Natural killer cell (primary cell): ENCODE measurements at regions not wholly inside any gene's neighbourhood (a gene's known extent, or its start where the extent isn't known, plus 50 kb on each side); places are given as distances from the start of the nearest gene placed in this dataset.
"Not testable (repeated sequence)": the region's sequence is repeated elsewhere in the genome, so short reads cannot be mapped to it uniquely, and the experiment has no call there.

ENCODE experiments used
- ATAC-seq, 3 donors: fragments of 150-1000 bp in 2 of 3; fragments of 200-7000 bp in 1 of 3; cut with Tn5 transposase; 1 replicate in 1 of 3; 2 replicates in 2 of 3; pipeline ENCODE4 v1.10.0; 2021; ENCODE audit warnings: mild to moderate bottlenecking in 2 of 3, moderate library complexity in 2 of 3
- DNase-seq, 2 donors: peaks; one replicate each; pipeline versions ENCODE4 v3.0.0 to v3.0.0-alpha.2; 2013 to 2021; ENCODE audit warnings: mixed read lengths in 1 of 2
- H3K27ac ChIP-seq: one replicate; pipeline ENCODE4 v1.5.1; 2013; ENCODE audit warnings: mild to moderate bottlenecking, low read length
- H3K27me3 ChIP-seq: one replicate; pipeline ENCODE4 v1.6.1; 2013; ENCODE audit warnings: low read length; ENCODE audit not compliant: control insufficient read depth, insufficient read depth
- H3K36me3 ChIP-seq: one replicate; pipeline ENCODE4 v1.6.1; 2013; ENCODE audit warnings: low read length; ENCODE audit not compliant: control insufficient read depth, insufficient read depth
- H3K4me1 ChIP-seq: one replicate; pipeline ENCODE4 v1.6.1; 2013; ENCODE audit warnings: low read length; ENCODE audit not compliant: control insufficient read depth, insufficient read depth
- H3K4me3 ChIP-seq: one replicate; pipeline ENCODE4 v1.5.1; 2013; ENCODE audit warnings: low read length
- H3K9me3 ChIP-seq: one replicate; pipeline ENCODE4 v1.6.1; 2013; ENCODE audit warnings: low read length; ENCODE audit not compliant: control insufficient read depth, insufficient read depth
- H3K27ac Mint-ChIP-seq, 2 donors: one replicate each; pipeline ENCODE4 v1.8.0; 2022; ENCODE audit warnings: mild to moderate bottlenecking in 2 of 2, mixed read lengths in 2 of 2, moderate library complexity in 1 of 2
- H3K27me3 Mint-ChIP-seq, 2 donors: one replicate each; pipeline ENCODE4 v1.8.0; 2022; ENCODE audit warnings: low read depth in 2 of 2, mixed read lengths in 2 of 2
- H3K36me3 Mint-ChIP-seq: one replicate; pipeline ENCODE4 v1.8.0; 2022; ENCODE audit warnings: mixed read lengths
- H3K4me1 Mint-ChIP-seq, 2 donors: one replicate each; pipeline ENCODE4 v1.8.0; 2022; ENCODE audit warnings: mixed read lengths in 2 of 2
- H3K4me3 Mint-ChIP-seq: one replicate; pipeline ENCODE4 v1.8.0; 2022; ENCODE audit warnings: mild to moderate bottlenecking, moderate library complexity, mixed read lengths
- H3K9me3 Mint-ChIP-seq, 2 donors: one replicate each; pipeline ENCODE4 v1.8.0; 2022; ENCODE audit warnings: mixed read lengths in 2 of 2
- WGBS: methylation state at CpG from one replicate; pipeline ENCODE4 v1.1.7; 2013; ENCODE audit warnings: missing lambda C conversion rate; ENCODE audit not compliant: insufficient coverage; 5-methylcytosine and 5-hydroxymethylcytosine counted together
- intact Hi-C: fragments of 100-400 bp; cut with micrococcal nuclease; formaldehyde crosslinking; loops from one replicate; pipeline ENCODE4 v1.14.2; 2022
- TF ChIP-seq, protein P1 (sequence below): fragments of 200-600 bp; IDR thresholded peaks from one replicate; pipeline ENCODE4 v1.8.0; 2022; ENCODE audit warnings: antibody characterized with exemption

DNA sequence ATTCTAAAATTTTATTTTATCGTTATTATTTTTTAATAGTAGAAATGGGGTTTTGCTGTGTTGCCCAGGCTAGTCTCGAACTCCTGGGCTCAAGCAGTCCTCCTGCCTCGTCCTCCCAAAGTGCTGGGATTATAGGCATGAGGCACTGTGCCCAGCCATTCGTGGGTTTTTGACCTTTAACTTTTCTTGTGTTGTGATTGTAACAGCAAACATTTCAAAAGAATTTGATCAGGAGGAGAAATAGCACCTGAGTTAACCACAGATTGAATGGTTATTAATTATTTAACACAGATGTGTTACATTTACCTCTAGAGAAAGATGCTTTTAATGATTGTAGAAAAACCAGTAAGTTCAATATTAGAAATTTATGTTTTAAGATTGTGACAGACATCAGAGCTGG is 132.0 kb downstream of the HAUS1 start:
- H3K36me3 ChIP-seq: no peaks in the 10 kb centered on the region
- H3K4me1 Mint-ChIP-seq: peaks cover 12 to 24% of the 10 kb centered on the region in 2 donors
- TF ChIP-seq, protein P1, sequence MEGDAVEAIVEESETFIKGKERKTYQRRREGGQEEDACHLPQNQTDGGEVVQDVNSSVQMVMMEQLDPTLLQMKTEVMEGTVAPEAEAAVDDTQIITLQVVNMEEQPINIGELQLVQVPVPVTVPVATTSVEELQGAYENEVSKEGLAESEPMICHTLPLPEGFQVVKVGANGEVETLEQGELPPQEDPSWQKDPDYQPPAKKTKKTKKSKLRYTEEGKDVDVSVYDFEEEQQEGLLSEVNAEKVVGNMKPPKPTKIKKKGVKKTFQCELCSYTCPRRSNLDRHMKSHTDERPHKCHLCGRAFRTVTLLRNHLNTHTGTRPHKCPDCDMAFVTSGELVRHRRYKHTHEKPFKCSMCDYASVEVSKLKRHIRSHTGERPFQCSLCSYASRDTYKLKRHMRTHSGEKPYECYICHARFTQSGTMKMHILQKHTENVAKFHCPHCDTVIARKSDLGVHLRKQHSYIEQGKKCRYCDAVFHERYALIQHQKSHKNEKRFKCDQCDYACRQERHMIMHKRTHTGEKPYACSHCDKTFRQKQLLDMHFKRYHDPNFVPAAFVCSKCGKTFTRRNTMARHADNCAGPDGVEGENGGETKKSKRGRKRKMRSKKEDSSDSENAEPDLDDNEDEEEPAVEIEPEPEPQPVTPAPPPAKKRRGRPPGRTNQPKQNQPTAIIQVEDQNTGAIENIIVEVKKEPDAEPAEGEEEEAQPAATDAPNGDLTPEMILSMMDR: no peak
- H3K27ac Mint-ChIP-seq: no peak overlapping the region
- WGBS: 92% methylated on average over 3 of the region's 4 CpGs
- H3K27me3 ChIP-seq: no peaks in the 10 kb centered on the region
- DNase-seq (no peak), ATAC-seq (no peak)
- H3K9me3 ChIP-seq: no peaks in the 10 kb centered on the region
- H3K4me3 Mint-ChIP-seq: no peak overlapping the region
- H3K4me3 ChIP-seq: no peak overlapping the region
- H3K27ac ChIP-seq: no peak overlapping the region
- no peaks in the 10 kb centered on the region for H3K27me3 Mint-ChIP-seq
- H3K9me3 Mint-ChIP-seq: no peaks in the 10 kb centered on the region
- H3K36me3 Mint-ChIP-seq: no peaks in the 10 kb centered on the region
- intact Hi-C loops: no loop called here
- no peaks in the 10 kb centered on the region for H3K4me1 ChIP-seq

DNA sequence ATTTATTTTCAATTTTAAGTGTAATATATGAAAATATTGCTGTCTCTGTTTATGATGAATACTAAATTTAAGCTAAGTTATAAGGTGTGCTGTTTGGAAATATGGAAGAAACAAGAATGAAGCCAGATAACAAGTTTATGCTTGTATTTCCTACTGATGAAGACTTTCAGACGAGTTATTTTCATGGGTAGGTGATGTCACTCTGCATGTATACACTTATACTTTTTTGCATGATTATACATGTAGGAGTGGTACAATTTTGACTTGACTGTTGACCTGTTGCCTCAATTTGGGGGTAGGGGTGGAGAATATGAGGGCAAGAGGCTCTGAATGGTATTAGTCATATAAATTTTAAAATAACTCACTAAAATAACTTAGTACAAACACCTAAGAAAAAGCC is 133.7 kb downstream of the HAUS1 start:
- Histone ChIP-seq H3K9me3 (no peaks in the 10 kb centered on the region), H3K4me3 (no peak overlapping the region), H3K4me1 (no peaks in the 10 kb centered on the region), H3K27me3 (no peaks in the 10 kb centered on the region), H3K27ac (no peak overlapping the region), H3K36me3 (no peaks in the 10 kb centered on the region)
- DNase-seq (no peak), ATAC-seq (no peak)
- H3K36me3 Mint-ChIP-seq: no peaks in the 10 kb centered on the region
- TF ChIP-seq, protein P1: no peak
- H3K4me1 Mint-ChIP-seq: peaks cover 12 to 24% of the 10 kb centered on the region in 2 donors
- no peak overlapping the region for H3K4me3 Mint-ChIP-seq
- H3K27me3 Mint-ChIP-seq: no peaks in the 10 kb centered on the region
- WGBS: no CpG with 5 or more reads among the region's 1 CpG
- intact Hi-C loops: no loop called here
- H3K27ac Mint-ChIP-seq: no peak overlapping the region
- H3K9me3 Mint-ChIP-seq: no peaks in the 10 kb centered on the region

DNA sequence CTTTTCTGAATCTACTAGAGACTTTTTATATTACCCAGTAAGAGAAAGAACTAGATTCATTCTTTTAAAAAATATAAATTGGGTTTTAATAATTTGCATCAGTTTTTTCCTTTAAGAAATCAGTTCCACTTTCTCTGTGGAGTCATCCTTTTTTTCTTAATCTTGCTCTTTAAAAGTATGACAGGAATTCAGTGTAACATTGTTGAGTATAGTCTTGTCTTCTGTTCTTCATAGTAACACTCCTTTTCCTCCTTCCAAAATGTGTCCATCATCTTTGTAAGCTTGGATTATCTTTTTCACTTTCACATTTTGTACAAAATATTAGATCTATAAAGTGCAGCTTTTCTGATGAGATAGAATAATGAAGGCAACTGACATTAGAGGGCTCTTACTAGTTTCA is 135.4 kb downstream of the HAUS1 start:
- Mint-ChIP-seq H3K27ac (peak overlapping the region in 1 of 2 donors; percentile 1), H3K27me3 (no peaks in the 10 kb centered on the region)

DNA sequence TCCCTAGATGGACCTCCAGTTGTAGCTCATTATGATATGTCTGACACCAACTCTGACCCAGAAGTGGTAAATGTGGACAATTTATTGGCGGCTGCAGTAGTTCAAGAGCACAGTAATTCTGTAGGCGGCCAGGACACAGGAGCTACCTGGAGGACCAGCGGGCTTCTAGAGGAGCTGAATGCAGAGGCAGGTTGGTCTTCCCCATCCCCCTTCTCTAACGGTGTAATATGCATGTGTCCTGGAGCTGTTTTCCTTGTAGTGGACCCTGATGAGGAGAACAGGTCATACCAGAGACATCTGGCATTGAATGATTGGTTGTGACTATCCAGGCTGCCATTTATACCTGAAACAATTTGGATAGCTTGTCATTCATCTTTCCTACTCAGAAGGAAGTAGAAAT is 135.8 kb downstream of the HAUS1 start:
- TF ChIP-seq, protein P1: no peak
- Mint-ChIP-seq H3K36me3 (no peaks in the 10 kb centered on the region), H3K27me3 (no peaks in the 10 kb centered on the region), H3K4me1 (peaks cover 12 to 17% of the 10 kb centered on the region in 2 donors), H3K4me3 (no peak overlapping the region), H3K27ac (peak overlapping the region in 1 of 2 donors; percentile 1), H3K9me3 (no peaks in the 10 kb centered on the region)
- Histone ChIP-seq H3K27me3 (no peaks in the 10 kb centered on the region), H3K9me3 (no peaks in the 10 kb centered on the region), H3K27ac (no peak overlapping the region), H3K4me1 (no peaks in the 10 kb centered on the region), H3K36me3 (no peaks in the 10 kb centered on the region), H3K4me3 (no peak overlapping the region)
- WGBS: 98% methylated on average over 3 of the region's 4 CpGs
- DNase-seq: no peak
- intact Hi-C loops: no loop called here
- ATAC-seq: no peak

More for the DNA sequence above, 135.4 kb downstream of the HAUS1 start:
- H3K36me3 Mint-ChIP-seq: no peaks in the 10 kb centered on the region
- peaks cover 12 to 22% of the 10 kb centered on the region in 2 donors for H3K4me1 Mint-ChIP-seq
- Histone ChIP-seq H3K9me3 (no peaks in the 10 kb centered on the region), H3K36me3 (no peaks in the 10 kb centered on the region), H3K27ac (no peak overlapping the region), H3K27me3 (no peaks in the 10 kb centered on the region), H3K4me1 (no peaks in the 10 kb centered on the region), H3K4me3 (no peak overlapping the region)
- DNase-seq (no peak), ATAC-seq (no peak)
- no peak overlapping the region for H3K4me3 Mint-ChIP-seq
- no peaks in the 10 kb centered on the region for H3K9me3 Mint-ChIP-seq
- TF ChIP-seq, protein P1: no peak
- intact Hi-C loops: no loop called here

DNA sequence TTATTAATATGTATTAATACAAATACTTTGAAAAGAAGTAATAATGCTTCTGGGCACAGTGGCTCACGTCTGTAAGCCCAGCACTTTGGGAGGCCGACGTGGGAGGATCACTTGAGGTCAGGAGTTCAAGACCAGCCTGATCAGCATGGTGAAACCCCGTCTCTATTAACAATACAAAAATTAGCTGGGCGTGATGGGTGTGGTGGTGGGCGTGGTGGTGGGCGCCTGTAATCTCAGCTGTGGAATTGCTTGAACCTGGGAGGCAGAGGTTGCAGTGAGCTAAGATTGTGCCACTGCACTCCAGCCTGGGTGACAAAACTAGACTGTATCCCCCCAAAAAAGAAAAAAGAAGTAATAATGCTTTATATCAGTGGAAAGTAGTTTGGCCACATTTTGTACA is 137.2 kb downstream of the HAUS1 start:
- H3K4me3 ChIP-seq, H3K27ac ChIP-seq, ATAC-seq, H3K4me1 ChIP-seq, H3K27me3 Mint-ChIP-seq, H3K4me3 Mint-ChIP-seq, intact Hi-C loops, H3K9me3 Mint-ChIP-seq, H3K36me3 ChIP-seq, H3K9me3 ChIP-seq, H3K36me3 Mint-ChIP-seq, H3K27ac Mint-ChIP-seq, DNase-seq, H3K27me3 ChIP-seq, H3K4me1 Mint-ChIP-seq: not testable (repeated sequence)
- WGBS: 96% methylated on average over 5 of the region's 7 CpGs
